Endothelial cell of umbilical vein (primary cell): ENCODE measurements at regions not wholly inside any gene's neighbourhood (a gene's known extent, or its start where the extent isn't known, plus 50 kb on each side); places are given as distances from the start of the nearest gene placed in this dataset.

Source experiments
- CTCF ChIP-seq, 2 donors: IDR thresholded peaks; 1 replicate in 1 of 2; 2 replicates in 1 of 2; pipeline ENCODE4 v1.5.1; 2011; ENCODE audit warnings: low read length in 2 of 2, mild to moderate bottlenecking in 2 of 2, moderate library complexity in 2 of 2, control low read depth in 1 of 2, inconsistent platforms in 1 of 2, low read depth in 1 of 2; ENCODE audit not compliant: insufficient read depth in 1 of 2; ENCODE audit errors: extremely low read depth in 1 of 2
- EZH2 ChIP-seq: IDR thresholded peaks from 2 replicates; pipeline ENCODE4 v1.6.1; 2012; ENCODE audit warnings: borderline replicate concordance, low read depth, mild to moderate bottlenecking, moderate library complexity, low read length, inconsistent platforms; ENCODE audit not compliant: severe bottlenecking
- MAX ChIP-seq: IDR thresholded peaks from 2 replicates; pipeline ENCODE4 v1.6.1; 2011; ENCODE audit not compliant: insufficient read depth, insufficient read length
- MYC ChIP-seq: IDR thresholded peaks from one replicate; pipeline ENCODE4 v1.6.1; 2011; ENCODE audit warnings: mild to moderate bottlenecking, low read depth, low read length
- POLR2A ChIP-seq: IDR thresholded peaks from 2 replicates; pipeline ENCODE4 v1.6.1; 2012; ENCODE audit warnings: low read depth, mild to moderate bottlenecking, control low read depth, low read length
- POLR2AphosphoS5 ChIP-seq: IDR thresholded peaks from 2 replicates; pipeline ENCODE4 v1.6.1; 2012; ENCODE audit warnings: low read depth, mild to moderate bottlenecking, control low read depth, low read length, moderate library complexity; ENCODE audit not compliant: insufficient read depth

- TF ChIP-seq CTCF (IDR thresholded peaks at IDR 0.05; ENCODE audit: extremely low read depth in 1 of 2, insufficient read depth in 1 of 2, low read depth in 1 of 2, low read length in 2 of 2) (no peak), POLR2AphosphoS5 (no peak), POLR2A (no peak), MYC (no peak), EZH2 (no peak), MAX (no peak)
Measured at GRCh38 chr5:145260670-145261069, 574.5 kb downstream of the PRELID2 start.
